Astrocyte of the spinal cord (primary cell): ENCODE measurements at regions not wholly inside any gene's neighbourhood (a gene's known extent, or its start where the extent isn't known, plus 50 kb on each side); places are given as distances from the start of the nearest gene placed in this dataset.

ENCODE experiments used
- DNase-seq: peaks from one replicate; pipeline ENCODE4 v3.0.0; 2011; ENCODE audit warnings: low read depth, low spot score
- H3K4me3 ChIP-seq: 2 replicates; pipeline ENCODE4 v1.5.1; 2011; ENCODE audit warnings: low read depth, mild to moderate bottlenecking, low read length, moderate library complexity
- CTCF ChIP-seq: IDR thresholded peaks from 2 replicates; pipeline ENCODE4 v1.5.1; 2012; ENCODE audit warnings: low read depth, mild to moderate bottlenecking, low read length, inconsistent platforms
- in situ Hi-C: cut with HindIII; loops from 2 replicates; pipeline ENCODE4 v1.10.0; 2017; ENCODE audit warnings: low sequenced_read_pairs

GRCh38 chr6:145273136-145273535 lies 462.2 kb downstream of the EPM2A start:
- no peak for DNase-seq
- H3K4me3 ChIP-seq, result no peak overlapping the region
- no peak for TF ChIP-seq CTCF
- in situ Hi-C loops, result no loop called here

DNA sequence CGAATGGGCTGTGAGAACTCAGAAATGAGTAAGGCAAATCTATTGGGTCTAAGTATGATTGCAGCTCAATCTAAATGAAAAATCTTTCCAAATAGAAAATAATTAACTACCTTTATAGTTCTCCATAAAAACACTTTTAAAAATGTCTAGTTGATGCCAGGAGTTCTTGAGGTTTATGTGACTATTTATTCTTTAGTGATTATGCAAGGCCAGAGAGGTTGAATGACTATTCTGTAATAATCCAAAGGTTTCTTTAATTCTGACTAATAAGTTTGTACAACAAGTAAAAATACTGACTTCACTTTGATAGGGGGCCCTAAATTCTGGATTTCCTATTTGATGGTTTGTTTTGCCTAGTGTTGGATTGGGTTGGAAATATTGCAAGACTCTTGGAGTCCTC lies 461.2 kb downstream of the EPM2A start:
- in situ Hi-C loops, result no loop called here
- no peak for DNase-seq
- no peak overlapping the region for H3K4me3 ChIP-seq
- no peak for TF ChIP-seq CTCF

DNA sequence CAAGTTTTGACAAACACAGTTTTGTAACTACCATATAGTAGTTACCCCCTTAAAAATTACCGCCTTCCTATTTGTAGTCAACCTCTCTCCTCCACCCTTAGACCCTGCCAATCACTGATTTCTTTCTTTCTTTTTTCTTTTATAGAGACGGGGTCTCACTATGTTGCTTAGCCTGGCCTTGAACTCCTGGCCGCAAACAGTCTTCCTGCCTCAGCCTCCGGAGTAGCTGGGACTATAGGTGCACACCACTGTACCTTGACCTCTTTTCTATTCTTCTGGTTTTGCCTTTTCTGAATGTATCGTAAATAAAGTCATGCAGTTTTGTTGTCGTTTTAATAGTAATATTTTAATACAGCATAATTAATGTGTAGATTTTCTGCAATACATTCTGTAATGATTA lies 460.3 kb downstream of the EPM2A start:
- DNase-seq, result no peak
- H3K4me3 ChIP-seq, result no peak overlapping the region
- in situ Hi-C loops, result no loop called here
- no peak for TF ChIP-seq CTCF

- no peak overlapping the region for H3K4me3 ChIP-seq
- DNase-seq, result no peak
- in situ Hi-C loops, result no loop called here
- no peak for TF ChIP-seq CTCF
Measured at GRCh38 chr6:145275787-145276186, 459.5 kb downstream of the EPM2A start.

- in situ Hi-C loops, result no loop called here
- H3K4me3 ChIP-seq, result no peak overlapping the region
- DNase-seq, result no peak
- no peak for TF ChIP-seq CTCF
Measured at GRCh38 chr6:145276756-145277155, 458.6 kb downstream of the EPM2A start.

DNA sequence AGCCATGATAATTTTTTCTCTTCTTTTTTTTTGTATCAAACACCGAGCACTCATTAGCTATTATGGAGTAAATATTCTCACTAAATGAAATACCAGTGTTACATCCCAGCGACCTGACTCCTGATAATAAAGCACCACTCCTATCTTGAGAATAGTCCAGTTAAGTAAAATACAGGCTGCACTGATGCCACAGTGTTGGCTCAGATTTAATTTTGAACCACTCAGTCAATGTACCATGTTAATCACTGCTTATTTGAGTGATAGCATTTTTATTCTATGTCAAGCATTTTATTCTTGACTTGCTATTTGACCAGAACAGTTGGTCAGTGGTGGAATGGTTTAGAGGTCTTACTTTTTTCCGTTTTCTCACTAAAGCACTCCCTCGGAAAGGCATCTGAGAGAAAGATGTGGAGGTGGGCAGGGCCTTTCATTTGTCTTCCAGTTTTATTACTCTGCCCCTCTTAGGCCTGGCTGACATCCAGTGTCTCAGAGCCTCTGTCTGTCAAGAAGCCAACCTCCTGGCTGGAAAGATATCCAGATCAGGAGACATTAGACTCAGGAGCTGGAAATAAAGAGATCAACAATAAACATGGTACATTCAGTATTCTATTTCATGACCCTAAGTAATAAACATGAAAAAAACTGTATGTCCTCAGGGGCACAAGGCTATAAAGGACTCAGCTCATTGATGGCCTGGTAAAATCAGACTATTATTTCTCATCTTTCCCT lies 457.8 kb downstream of the EPM2A start:
- no peak for DNase-seq
- in situ Hi-C loops, result no loop called here
- TF ChIP-seq CTCF, result no peak
- H3K4me3 ChIP-seq, result no peak overlapping the region
